ENCODE measurements at regions not wholly inside any gene's neighbourhood (a gene's known extent, or its start where the extent isn't known, plus 50 kb on each side); places are given as distances from the start of the nearest gene placed in this dataset.

DNA sequence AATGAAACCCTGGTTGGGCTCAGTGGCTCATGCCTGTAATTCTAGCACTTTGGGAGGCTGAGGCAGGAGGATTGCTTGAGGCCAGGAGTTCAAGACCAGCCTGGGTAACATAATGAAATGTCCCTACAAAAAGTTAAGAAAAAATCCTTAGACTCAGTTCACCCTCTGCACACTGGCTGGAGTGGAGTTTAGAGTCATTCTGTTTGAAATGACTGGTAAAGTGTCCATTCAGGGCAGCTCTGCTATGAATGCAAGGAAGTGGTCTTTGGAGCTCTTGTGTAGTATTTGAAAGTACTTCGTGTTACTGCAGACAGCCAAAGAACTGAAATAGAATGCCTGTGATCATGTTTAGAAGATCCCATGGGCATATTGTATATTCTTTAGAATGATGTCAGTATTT lies 466.5 kb downstream of the PCNX1 start:
- no peak overlapping the region for H3K27ac ChIP-seq
- TF ChIP-seq, protein P1, sequence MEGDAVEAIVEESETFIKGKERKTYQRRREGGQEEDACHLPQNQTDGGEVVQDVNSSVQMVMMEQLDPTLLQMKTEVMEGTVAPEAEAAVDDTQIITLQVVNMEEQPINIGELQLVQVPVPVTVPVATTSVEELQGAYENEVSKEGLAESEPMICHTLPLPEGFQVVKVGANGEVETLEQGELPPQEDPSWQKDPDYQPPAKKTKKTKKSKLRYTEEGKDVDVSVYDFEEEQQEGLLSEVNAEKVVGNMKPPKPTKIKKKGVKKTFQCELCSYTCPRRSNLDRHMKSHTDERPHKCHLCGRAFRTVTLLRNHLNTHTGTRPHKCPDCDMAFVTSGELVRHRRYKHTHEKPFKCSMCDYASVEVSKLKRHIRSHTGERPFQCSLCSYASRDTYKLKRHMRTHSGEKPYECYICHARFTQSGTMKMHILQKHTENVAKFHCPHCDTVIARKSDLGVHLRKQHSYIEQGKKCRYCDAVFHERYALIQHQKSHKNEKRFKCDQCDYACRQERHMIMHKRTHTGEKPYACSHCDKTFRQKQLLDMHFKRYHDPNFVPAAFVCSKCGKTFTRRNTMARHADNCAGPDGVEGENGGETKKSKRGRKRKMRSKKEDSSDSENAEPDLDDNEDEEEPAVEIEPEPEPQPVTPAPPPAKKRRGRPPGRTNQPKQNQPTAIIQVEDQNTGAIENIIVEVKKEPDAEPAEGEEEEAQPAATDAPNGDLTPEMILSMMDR (conservative IDR thresholded peaks at IDR 0.05) = no peak

DNA sequence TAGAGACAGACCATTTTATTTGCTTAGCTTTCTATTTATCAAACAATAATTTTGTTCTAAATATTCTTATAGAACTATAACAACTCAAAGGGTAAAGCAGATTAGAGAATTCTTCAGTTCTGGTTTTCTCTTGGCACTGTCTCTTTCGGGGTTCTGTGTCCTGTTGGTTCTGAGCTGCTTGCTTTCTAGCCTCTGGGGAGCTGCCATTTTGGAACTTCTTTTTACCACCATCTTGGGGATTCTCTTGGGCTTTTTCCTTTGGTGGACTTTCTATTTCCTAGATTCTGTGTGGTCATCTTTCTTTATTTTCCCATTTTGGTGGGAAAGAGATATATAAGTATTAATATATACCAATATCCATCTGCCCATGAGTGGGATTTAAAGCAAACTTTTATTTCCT lies 467.7 kb downstream of the PCNX1 start:
- TF ChIP-seq, protein P1 (conservative IDR thresholded peaks at IDR 0.05) = no peak
- H3K27ac ChIP-seq = no peak overlapping the region

DNA sequence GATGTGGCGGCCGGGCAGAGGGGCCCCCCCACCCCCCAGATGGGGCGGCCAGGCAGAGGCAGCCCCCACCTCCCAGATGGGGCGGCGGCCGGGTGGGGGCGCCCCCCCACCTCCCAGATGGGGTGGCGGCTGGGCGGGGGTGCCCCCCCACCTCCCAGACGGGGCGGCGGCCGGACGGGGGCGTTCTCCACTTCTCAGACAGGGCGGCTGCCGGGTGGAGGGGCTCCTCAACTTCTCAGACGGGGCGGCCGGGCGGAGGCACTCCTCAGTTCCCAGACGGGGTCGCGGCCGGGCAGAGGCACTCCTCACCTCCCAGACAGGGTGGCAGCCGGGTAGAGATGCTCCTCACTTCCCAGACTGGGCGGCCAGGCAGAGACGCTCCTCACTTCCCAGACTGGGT lies 469.8 kb downstream of the PCNX1 start:
- H3K27ac ChIP-seq = no peak overlapping the region
- TF ChIP-seq, protein P1 (conservative IDR thresholded peaks at IDR 0.05) = no peak

DNA sequence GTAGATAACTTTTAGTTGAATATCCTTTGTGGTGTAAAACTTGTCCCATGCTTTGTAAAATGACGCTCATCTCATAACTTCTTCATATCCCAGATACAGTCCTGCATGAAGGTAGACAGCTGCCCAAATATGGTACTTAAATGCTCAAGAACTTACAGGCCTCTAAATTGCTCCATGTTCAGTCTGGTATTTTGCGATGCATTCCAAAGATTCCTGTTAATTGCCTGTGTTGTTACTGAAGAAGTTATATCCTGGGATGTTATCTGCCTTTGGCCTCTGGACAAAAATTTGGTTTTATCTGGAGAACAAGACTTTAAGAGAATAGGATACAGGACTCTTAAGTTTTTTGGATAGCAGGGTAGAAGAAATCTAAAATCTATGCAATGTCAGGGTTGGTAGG lies 473.0 kb downstream of the PCNX1 start:
- TF ChIP-seq, protein P1 (conservative IDR thresholded peaks at IDR 0.05) = no peak
- no peak overlapping the region for H3K27ac ChIP-seq

DNA sequence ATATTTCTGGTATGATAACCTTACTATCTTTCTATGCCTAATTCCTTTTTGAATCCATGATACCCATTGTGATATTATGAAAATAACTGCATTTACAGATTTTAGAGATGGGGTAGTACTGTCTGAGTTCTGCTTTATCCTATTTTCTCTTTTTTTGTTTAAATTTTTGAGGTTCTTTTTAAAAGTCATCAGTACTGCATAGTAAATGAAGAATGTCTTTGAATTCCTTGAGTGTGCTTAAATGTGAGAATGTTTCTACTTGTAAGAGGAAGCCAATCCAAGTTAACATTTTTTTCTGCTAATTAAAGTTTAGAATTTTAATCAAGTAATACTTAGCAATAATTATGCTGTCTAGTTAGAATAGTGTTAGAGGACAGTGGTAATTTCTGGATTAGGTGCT lies 474.6 kb downstream of the PCNX1 start:
- TF ChIP-seq, protein P1 (conservative IDR thresholded peaks at IDR 0.05) = no peak
- no peak overlapping the region for H3K27ac ChIP-seq

DNA sequence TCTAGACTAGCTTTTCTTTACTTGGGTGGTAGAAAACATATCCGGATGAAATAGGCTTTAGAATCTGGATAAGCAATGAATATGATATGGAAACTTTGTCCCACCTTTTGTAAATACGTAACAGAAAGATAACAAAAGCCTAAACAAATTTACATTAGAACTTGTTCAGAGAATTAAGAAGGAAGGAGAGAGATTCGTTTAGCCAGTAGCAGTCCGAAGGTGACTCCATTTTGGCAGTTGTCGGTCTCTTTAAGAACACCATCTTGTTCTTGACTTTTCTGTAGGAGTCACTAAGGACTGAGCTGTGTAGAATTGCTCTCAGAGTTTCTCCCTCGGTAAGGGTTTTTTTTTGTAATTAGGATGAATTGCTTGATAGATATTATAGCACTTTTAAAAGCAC lies 475.1 kb downstream of the PCNX1 start:
- TF ChIP-seq, protein P1 (conservative IDR thresholded peaks at IDR 0.05) = no peak
- no peak overlapping the region for H3K27ac ChIP-seq

DNA sequence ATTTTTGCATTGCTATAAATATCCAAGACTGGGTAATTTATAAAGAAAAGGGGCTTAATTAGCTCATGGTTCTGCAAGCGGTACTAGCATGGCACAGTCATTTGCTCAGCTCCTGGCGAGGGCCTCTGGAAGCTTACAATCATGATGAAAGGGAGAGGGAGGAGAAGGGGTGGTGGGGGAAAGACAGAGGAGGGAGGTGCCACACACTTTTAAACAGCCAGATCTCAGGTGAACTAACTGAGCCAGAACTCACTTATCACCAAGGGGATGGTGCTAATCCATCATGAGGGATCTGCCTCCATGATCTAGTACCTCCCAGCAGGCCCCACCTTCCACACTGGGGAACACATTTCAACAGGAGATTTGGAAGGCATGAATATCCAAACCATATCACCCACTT lies 476.3 kb downstream of the PCNX1 start:
- TF ChIP-seq, protein P1 (conservative IDR thresholded peaks at IDR 0.05) = no peak
- H3K27ac ChIP-seq = no peak overlapping the region
